ENCODE measurements at regions not wholly inside any gene's neighbourhood (a gene's known extent, or its start where the extent isn't known, plus 50 kb on each side); places are given as distances from the start of the nearest gene placed in this dataset.

GRCh38 chr20:52098186-52098585, 93.4 kb downstream of the ZFP64 start:
- peaks cover 0 to 10% (median 0%) of the 10 kb centered on the region in 4 donors for H3K36me3 ChIP-seq (ENCODE audit: control insufficient read depth in 4 of 4, insufficient read depth in 3 of 4, low read depth in 1 of 4, low read length in 3 of 4)
- H3K9ac ChIP-seq (ENCODE audit: low read depth in 1 of 2, low read length in 2 of 2) = no peak overlapping the region
- no peak overlapping the region for H3K27ac ChIP-seq (ENCODE audit: low read depth in 1 of 2, low read length in 2 of 2)
- H3K4me1 ChIP-seq (ENCODE audit: control insufficient read depth in 4 of 4, insufficient read depth in 4 of 4, low read length in 3 of 4) = no peaks in the 10 kb centered on the region
- no peaks in the 10 kb centered on the region for H3K27me3 ChIP-seq (ENCODE audit: control insufficient read depth in 4 of 4, insufficient read depth in 4 of 4, low read length in 3 of 4)
- DNase-seq (ENCODE audit: low spot score) = no peak
- no peaks in the 10 kb centered on the region for H3K9me3 ChIP-seq (ENCODE audit: control insufficient read depth in 4 of 4, low read length in 3 of 4)
- TF ChIP-seq ZBTB33 (IDR thresholded peaks at IDR 0.05) (no peak), GABPA (IDR thresholded peaks at IDR 0.05 in 1 of 2, conservative IDR thresholded peaks at IDR 0.05 in 1 of 2) (no peak), RAD21 (IDR thresholded peaks at IDR 0.05) (no peak), EGR1 (IDR thresholded peaks at IDR 0.05; ENCODE audit: low read depth in 2 of 2) (no peak), ATF3 (IDR thresholded peaks at IDR 0.05) (no peak), HNF4A (conservative IDR thresholded peaks at IDR 0.05) (no peak), FOXA1 (IDR thresholded peaks at IDR 0.05) (no peak), YY1 (IDR thresholded peaks at IDR 0.05) (no peak)
- 95% methylated on average over 6 of the region's 6 CpGs for WGBS
- H3K4me3 ChIP-seq (ENCODE audit: low read depth in 1 of 3, low read length in 3 of 3) = no peak overlapping the region

- peaks cover 0 to 10% (median 0%) of the 10 kb centered on the region in 4 donors for H3K36me3 ChIP-seq (ENCODE audit: control insufficient read depth in 4 of 4, insufficient read depth in 3 of 4, low read depth in 1 of 4, low read length in 3 of 4)
- no peak overlapping the region for H3K27ac ChIP-seq (ENCODE audit: low read depth in 1 of 2, low read length in 2 of 2)
- H3K4me3 ChIP-seq (ENCODE audit: low read depth in 1 of 3, low read length in 3 of 3) = no peak overlapping the region
- TF ChIP-seq JUND (IDR thresholded peaks at IDR 0.05) (no peak), TAF1 (conservative IDR thresholded peaks at IDR 0.05) (no peak)
- no peaks in the 10 kb centered on the region for H3K9me3 ChIP-seq (ENCODE audit: control insufficient read depth in 4 of 4, low read length in 3 of 4)
- H3K27me3 ChIP-seq (ENCODE audit: control insufficient read depth in 4 of 4, insufficient read depth in 4 of 4, low read length in 3 of 4) = no peaks in the 10 kb centered on the region
- no peak for DNase-seq (ENCODE audit: low spot score)
- no peaks in the 10 kb centered on the region for H3K4me1 ChIP-seq (ENCODE audit: control insufficient read depth in 4 of 4, insufficient read depth in 4 of 4, low read length in 3 of 4)
- no peak overlapping the region for H3K9ac ChIP-seq (ENCODE audit: low read depth in 1 of 2, low read length in 2 of 2)
- 96% methylated on average over 6 of the region's 6 CpGs for WGBS
These were observed 95.5 kb downstream of the ZFP64 start for GRCh38 chr20:52096117-52096516.

GRCh38 chr20:52094693-52095092, 96.9 kb downstream of the ZFP64 start:
- no peak for DNase-seq (ENCODE audit: low spot score)
- H3K9ac ChIP-seq (ENCODE audit: low read depth in 1 of 2, low read length in 2 of 2) = no peak overlapping the region
- no peaks in the 10 kb centered on the region for H3K27me3 ChIP-seq (ENCODE audit: control insufficient read depth in 4 of 4, insufficient read depth in 4 of 4, low read length in 3 of 4)
- WGBS = 97% methylated on average over 2 of the region's 2 CpGs
- no peak overlapping the region for H3K27ac ChIP-seq (ENCODE audit: low read depth in 1 of 2, low read length in 2 of 2)
- no peaks in the 10 kb centered on the region for H3K9me3 ChIP-seq (ENCODE audit: control insufficient read depth in 4 of 4, low read length in 3 of 4)
- no peak overlapping the region for H3K4me3 ChIP-seq (ENCODE audit: low read depth in 1 of 3, low read length in 3 of 3)
- no peaks in the 10 kb centered on the region for H3K4me1 ChIP-seq (ENCODE audit: control insufficient read depth in 4 of 4, insufficient read depth in 4 of 4, low read length in 3 of 4)
- TF ChIP-seq GABPA (IDR thresholded peaks at IDR 0.05 in 1 of 2, conservative IDR thresholded peaks at IDR 0.05 in 1 of 2) (no peak), HNF4A (conservative IDR thresholded peaks at IDR 0.05) (no peak), MAX (IDR thresholded peaks at IDR 0.05) (no peak), FOXA1 (IDR thresholded peaks at IDR 0.05) (no peak), RAD21 (IDR thresholded peaks at IDR 0.05) (no peak), JUND (IDR thresholded peaks at IDR 0.05) (no peak), ZBTB33 (IDR thresholded peaks at IDR 0.05) (no peak), NR2F2 (IDR thresholded peaks at IDR 0.05) (no peak), SP1 (IDR thresholded peaks at IDR 0.05) (no peak), YY1 (IDR thresholded peaks at IDR 0.05) (no peak)
- peaks cover 0 to 10% (median 0%) of the 10 kb centered on the region in 4 donors for H3K36me3 ChIP-seq (ENCODE audit: control insufficient read depth in 4 of 4, insufficient read depth in 3 of 4, low read depth in 1 of 4, low read length in 3 of 4)

Measured in liver (tissue), 7 donors.